Endothelial cell of umbilical vein (primary cell): ENCODE measurements at regions not wholly inside any gene's neighbourhood (a gene's known extent, or its start where the extent isn't known, plus 50 kb on each side); places are given as distances from the start of the nearest gene placed in this dataset.

Experiments
- EZH2 ChIP-seq: IDR thresholded peaks from 2 replicates; pipeline ENCODE4 v1.6.1; 2012; ENCODE audit warnings: borderline replicate concordance, low read depth, mild to moderate bottlenecking, moderate library complexity, low read length, inconsistent platforms; ENCODE audit not compliant: severe bottlenecking
- FOS ChIP-seq: IDR thresholded peaks from 2 replicates; pipeline ENCODE4 v1.6.1; 2011; ENCODE audit warnings: mild to moderate bottlenecking, low read length, moderate library complexity, borderline replicate concordance; ENCODE audit not compliant: insufficient read depth
- GATA2 ChIP-seq: IDR thresholded peaks from 2 replicates; pipeline ENCODE4 v1.7.0; 2011; ENCODE audit warnings: low read depth, mild to moderate bottlenecking, moderate library complexity, mixed read lengths, low read length; ENCODE audit not compliant: insufficient read length, insufficient read depth
- JUN ChIP-seq: IDR thresholded peaks from 2 replicates; pipeline ENCODE4 v1.6.1; 2011; ENCODE audit warnings: borderline replicate concordance, low read depth; ENCODE audit not compliant: insufficient read length, insufficient read depth
- MYC ChIP-seq: IDR thresholded peaks from one replicate; pipeline ENCODE4 v1.6.1; 2011; ENCODE audit warnings: mild to moderate bottlenecking, low read depth, low read length
- POLR2A ChIP-seq: IDR thresholded peaks from 2 replicates; pipeline ENCODE4 v1.6.1; 2012; ENCODE audit warnings: low read depth, mild to moderate bottlenecking, control low read depth, low read length
- POLR2AphosphoS5 ChIP-seq: IDR thresholded peaks from 2 replicates; pipeline ENCODE4 v1.6.1; 2012; ENCODE audit warnings: low read depth, mild to moderate bottlenecking, control low read depth, low read length, moderate library complexity; ENCODE audit not compliant: insufficient read depth
- TF ChIP-seq, protein P1 (sequence below), 2 donors: IDR thresholded peaks; 1 replicate in 1 of 2; 2 replicates in 1 of 2; pipeline ENCODE4 v1.5.1; 2011; ENCODE audit warnings: low read length in 2 of 2, mild to moderate bottlenecking in 2 of 2, moderate library complexity in 2 of 2, control low read depth in 1 of 2, inconsistent platforms in 1 of 2, low read depth in 1 of 2; ENCODE audit not compliant: insufficient read depth in 1 of 2; ENCODE audit errors: extremely low read depth in 1 of 2
- TF ChIP-seq, protein P2 (sequence below): IDR thresholded peaks from 2 replicates; pipeline ENCODE4 v1.6.1; 2011; ENCODE audit not compliant: insufficient read depth, insufficient read length

DNA sequence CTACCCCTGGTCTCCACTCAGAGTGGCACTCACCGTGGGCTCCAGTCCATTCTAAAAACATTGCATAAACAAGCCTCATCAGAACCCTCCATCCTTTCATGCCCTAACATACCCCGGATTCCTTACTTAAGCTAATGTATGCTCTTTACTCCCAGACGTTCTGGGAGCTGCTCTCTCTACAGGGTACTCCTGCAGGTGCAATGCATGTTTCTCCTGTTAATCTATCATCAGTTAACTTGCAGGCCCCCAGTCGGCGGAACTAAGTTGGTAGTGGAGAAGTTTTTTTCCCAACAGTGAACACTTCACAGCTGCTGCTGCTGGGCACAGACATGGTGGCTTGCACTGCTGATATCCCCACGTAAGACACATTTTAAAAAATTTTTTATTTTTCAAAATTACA is 161.6 kb upstream of the FAT1 start:
- TF ChIP-seq, protein P1, sequence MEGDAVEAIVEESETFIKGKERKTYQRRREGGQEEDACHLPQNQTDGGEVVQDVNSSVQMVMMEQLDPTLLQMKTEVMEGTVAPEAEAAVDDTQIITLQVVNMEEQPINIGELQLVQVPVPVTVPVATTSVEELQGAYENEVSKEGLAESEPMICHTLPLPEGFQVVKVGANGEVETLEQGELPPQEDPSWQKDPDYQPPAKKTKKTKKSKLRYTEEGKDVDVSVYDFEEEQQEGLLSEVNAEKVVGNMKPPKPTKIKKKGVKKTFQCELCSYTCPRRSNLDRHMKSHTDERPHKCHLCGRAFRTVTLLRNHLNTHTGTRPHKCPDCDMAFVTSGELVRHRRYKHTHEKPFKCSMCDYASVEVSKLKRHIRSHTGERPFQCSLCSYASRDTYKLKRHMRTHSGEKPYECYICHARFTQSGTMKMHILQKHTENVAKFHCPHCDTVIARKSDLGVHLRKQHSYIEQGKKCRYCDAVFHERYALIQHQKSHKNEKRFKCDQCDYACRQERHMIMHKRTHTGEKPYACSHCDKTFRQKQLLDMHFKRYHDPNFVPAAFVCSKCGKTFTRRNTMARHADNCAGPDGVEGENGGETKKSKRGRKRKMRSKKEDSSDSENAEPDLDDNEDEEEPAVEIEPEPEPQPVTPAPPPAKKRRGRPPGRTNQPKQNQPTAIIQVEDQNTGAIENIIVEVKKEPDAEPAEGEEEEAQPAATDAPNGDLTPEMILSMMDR (IDR thresholded peaks at IDR 0.05; ENCODE audit: extremely low read depth in 1 of 2, insufficient read depth in 1 of 2, low read depth in 1 of 2, low read length in 2 of 2), result no peak
- no peak for TF ChIP-seq EZH2
- TF ChIP-seq, protein P2, sequence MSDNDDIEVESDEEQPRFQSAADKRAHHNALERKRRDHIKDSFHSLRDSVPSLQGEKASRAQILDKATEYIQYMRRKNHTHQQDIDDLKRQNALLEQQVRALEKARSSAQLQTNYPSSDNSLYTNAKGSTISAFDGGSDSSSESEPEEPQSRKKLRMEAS, result no peak
- TF ChIP-seq POLR2AphosphoS5, result no peak
- no peak for TF ChIP-seq MYC
- no peak for TF ChIP-seq POLR2A
- no peak for TF ChIP-seq GATA2
- TF ChIP-seq FOS, result no peak
- TF ChIP-seq JUN, result no peak
